ENCODE measurements at regions not wholly inside any gene's neighbourhood (a gene's known extent, or its start where the extent isn't known, plus 50 kb on each side); places are given as distances from the start of the nearest gene placed in this dataset.

GRCh38 chr2:78585871-78586270, 439.6 kb upstream of the REG3G start:
- no peak for DNase-seq (ENCODE audit: low spot score)

- DNase-seq (ENCODE audit: low spot score): no peak
Observed at GRCh38 chr2:78586316-78586715, 439.2 kb upstream of the REG3G start.

DNA sequence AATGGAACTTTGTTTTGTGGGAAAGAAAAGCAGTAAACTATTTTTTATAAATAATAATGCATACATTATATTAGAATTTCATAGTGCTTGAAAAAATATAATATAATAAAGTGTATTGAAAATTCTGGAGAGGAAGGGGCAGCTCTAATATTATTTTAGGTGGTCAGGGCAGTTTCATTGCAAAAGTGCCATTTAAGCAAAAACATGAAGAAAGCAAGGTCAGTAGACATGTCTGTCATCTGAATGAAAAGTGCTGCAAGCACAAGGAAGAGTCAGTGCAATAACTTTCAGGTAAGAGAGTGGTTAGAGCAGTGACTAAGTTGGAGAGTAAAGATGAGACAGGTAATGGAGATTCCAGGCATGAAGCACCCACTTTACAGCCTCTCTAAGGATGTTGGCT, 435.6 kb upstream of the REG3G start:
- no peak for DNase-seq (ENCODE audit: low spot score)

GRCh38 chr2:78592491-78592890, 433.0 kb upstream of the REG3G start:
- no peak for DNase-seq (ENCODE audit: low spot score)

- DNase-seq (ENCODE audit: low spot score): no peak
Observed at GRCh38 chr2:78601113-78601512, 424.4 kb upstream of the REG3G start.

DNA sequence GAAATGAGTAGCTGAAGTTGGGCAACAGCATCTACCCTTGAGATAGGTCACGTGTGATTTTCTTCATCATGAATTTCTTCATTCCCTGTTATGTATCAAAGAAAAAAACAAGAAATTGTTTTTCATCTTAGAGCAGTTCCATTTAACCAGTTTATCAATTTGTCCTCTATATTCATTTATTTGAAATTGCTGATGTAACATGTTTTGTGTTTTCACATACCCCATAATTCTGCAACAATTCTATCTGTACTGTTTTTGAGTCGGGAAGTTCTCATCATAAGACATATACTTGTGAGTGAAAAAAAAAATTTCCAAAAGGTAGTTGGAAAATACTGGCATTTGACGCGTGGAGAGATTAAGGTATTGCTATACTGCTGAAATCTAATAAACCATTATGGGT, 422.6 kb upstream of the REG3G start:
- DNase-seq (ENCODE audit: low spot score): no peak

DNA sequence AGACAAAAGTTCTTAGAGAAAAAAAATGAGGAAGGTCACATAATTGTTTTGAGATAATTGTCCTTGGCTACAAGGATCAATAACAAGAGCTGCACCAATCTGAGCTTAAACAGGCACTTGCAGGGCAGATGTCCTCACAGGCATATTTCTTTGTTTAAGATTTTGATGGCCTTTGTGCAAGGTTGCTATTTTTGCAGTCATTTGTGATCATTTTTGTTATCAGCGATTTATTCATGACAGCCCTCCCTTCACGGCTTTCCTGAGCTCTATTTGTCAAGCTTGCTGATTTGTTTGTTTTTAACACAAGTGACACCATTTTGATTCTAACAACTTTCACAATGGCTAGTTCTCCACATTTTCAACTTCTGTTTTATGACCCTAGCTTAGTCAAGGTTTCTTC, 418.6 kb upstream of the REG3G start:
- no peak for DNase-seq (ENCODE audit: low spot score)

DNA sequence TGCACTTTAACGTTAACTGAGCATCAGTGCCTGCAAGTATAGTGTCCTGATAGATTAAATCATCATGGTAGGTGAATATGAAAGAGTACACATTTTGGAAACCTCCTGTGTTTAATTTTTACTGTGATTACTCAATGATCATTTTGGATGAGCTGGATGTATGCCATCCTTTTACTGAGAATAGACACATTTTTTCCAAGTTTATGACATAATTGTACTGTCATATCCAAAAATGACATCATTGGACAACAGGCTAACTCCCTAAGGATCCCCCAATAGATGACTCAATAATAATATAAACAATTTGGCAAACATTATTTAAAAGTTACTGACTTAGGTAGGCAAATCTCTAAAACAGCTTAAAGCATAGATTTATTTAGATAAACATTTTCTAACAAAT, 410.8 kb upstream of the REG3G start:
- DNase-seq (ENCODE audit: low spot score): no peak

DNA sequence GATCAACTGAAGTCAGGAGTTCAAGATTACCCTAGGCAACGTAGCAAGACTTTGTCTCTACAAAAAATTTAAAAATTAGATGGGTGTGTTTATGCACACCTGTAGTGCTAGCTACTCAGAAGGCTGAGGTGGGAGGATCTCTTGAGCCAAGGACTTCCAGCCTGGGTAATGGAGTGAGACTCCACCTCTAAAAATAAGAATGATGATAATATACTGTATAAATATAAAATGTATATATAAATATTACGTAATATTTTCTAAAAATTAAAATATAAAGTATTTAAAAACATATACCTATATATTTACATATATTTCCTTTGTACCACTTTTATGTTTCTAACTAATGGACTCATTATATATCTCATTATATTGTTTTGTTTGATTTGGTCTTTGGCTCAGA, 409.5 kb upstream of the REG3G start:
- DNase-seq (ENCODE audit: low spot score): no peak

- DNase-seq (ENCODE audit: low spot score): no peak
Observed at GRCh38 chr2:78634425-78634824, 391.1 kb upstream of the REG3G start.

DNA sequence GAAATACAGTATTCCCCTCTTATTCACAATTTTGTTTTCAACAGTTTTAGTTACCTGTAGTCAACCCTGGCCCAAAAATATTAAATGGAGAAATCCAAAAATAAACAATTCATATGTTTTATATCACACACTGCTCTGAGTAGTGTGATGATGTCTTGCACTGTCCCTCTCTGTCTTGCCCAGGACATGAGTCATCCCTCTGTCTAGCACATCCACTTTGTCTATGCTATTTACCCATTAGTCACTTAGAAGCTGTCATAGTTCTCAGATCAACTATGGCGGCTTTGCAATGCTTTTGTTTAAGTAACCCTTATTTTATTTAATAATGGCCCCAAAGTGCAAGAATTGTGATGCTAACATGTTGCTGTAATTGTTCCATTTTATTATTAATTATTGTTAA, 380.6 kb upstream of the REG3G start:
- no peak for DNase-seq (ENCODE audit: low spot score)

DNA sequence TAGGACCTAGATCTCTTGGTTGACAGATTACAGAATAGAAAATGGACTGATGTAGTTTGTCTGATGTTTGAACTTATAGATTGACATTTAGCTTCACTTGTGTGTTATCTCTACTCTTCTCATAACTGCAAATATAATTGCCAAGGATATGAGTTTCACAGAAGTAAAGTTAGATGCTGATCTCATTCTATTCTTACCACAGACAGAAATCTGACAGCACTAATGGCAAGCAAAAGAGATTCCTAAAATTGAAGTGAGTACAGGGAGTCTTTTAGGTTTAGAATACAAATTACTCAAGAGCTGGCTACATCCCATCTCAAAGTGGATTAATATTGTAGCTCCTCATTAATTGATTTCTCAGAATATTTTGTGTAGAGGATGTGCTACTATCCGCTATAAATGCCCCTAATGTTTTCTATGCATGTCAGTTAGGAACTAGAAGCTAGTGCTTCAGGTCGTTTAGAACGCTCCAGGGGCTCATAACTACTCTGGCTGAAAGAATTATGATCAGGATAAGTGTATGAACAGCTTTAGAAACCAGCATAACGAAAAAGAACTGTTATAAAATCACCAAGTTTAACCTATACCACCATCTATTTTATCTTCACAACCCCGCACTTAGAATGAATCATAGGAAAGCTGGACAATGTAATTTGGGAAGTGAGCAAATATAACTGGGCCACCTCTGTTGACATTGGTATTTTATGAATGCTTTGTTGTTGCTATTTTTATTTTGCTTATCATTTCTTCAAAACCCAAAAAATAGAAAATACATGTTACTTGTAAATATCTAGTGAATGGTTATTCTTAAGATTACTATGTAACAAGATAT, 378.8 kb upstream of the REG3G start:
- no peak for DNase-seq (ENCODE audit: low spot score)

- no peak for DNase-seq (ENCODE audit: low spot score)
Observed at GRCh38 chr2:78648558-78648957, 376.9 kb upstream of the REG3G start.

GRCh38 chr2:78654941-78655340, 370.6 kb upstream of the REG3G start:
- no peak for DNase-seq (ENCODE audit: low spot score)

DNA sequence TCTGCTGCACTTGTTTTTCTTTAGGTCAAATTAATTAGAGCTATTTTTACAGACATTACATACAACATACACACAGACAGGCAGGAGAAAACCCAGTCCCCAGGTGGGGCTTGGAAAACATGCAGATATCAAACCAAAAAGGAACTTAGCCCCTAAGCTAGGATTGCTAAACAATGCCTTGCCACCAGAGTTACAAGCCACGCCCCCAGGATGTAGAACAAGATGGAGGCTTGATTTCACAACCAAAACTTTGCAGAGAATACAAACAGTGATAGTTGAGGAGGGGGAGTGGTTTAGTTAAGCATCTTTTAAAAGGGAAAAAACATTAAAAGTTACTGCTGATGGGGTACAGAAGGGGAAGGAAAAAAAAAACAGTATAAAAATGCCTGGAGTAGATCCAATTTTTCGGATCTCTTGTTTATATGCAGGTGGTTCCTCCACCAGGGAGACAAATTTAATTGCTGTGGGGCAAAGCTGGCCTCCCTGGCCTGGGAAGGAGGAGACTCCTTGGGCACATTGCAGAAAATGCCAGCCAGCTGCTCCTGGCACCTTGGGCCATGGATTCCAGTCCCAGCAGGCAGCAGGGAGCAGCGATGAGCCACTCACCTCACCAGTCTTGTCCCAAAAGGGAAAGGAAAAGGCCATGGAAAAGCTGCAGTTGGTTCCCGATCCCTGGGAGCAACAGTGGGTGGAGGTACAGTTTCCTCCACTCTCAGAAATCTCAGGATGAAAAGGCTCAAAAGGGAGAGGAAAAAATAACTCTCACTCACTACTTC, 348.4 kb upstream of the REG3G start:
- no peak for DNase-seq (ENCODE audit: low spot score)

DNA sequence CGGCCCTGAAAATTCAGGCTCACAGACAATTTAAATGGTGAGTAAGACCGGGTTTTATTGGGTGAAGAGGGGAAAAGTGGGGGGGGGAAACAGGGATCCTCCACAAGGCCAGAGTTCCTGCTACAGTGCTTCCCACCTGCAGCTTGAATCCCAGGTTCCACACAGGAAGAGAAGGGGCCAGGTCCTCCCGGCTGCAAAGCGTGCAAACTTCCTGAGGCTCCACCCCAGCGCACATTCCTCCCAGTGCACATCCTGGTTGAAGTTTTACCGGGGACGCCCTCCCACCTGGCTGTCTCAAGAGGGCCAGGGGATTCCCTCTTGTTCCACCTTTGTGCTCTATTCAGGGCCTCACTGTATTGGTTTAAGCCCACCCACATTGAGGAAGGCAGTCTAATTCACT, 347.7 kb upstream of the REG3G start:
- no peak for DNase-seq (ENCODE audit: low spot score)

DNA sequence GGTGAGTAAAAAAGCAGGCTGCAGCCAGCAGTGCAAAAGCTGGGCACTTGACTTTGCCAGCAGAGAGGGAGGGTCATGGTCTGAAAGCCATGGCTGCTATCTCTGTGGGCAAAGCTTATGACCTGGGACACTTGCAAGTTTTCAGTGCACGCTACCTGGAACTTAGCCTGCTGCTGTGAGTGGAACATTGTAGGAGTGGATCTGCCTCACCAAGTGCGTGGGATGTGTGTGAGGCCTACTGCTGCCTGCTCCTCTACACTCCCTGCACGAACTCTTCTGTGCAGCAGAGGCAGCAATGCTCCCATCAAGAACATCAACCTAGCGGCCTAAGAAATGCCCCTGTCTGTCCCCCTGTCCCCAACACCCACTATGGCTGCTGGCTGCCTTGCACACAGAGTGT, 344.1 kb upstream of the REG3G start:
- no peak for DNase-seq (ENCODE audit: low spot score)

- no peak for DNase-seq (ENCODE audit: low spot score)
Observed at GRCh38 chr2:78682781-78683180, 342.7 kb upstream of the REG3G start.

GRCh38 chr2:78686625-78687153, 338.8 kb upstream of the REG3G start:
- no peak for DNase-seq (ENCODE audit: low spot score)

- no peak for DNase-seq (ENCODE audit: low spot score)
Observed at GRCh38 chr2:78699696-78700095, 325.8 kb upstream of the REG3G start.

- DNase-seq (ENCODE audit: low spot score): no peak
Observed at GRCh38 chr2:78701546-78701945, 324.0 kb upstream of the REG3G start.

- no peak for DNase-seq (ENCODE audit: low spot score)
Observed at GRCh38 chr2:78707776-78708386, 317.6 kb upstream of the REG3G start.

Measured in SW480 (cell line).